ENCODE measurements at regions not wholly inside any gene's neighbourhood (a gene's known extent, or its start where the extent isn't known, plus 50 kb on each side); places are given as distances from the start of the nearest gene placed in this dataset.

GRCh38 chr6:56756219-56756789 is 113.6 kb upstream of the DST start:
- Histone ChIP-seq H3K27me3 (replicated peaks; ENCODE audit: insufficient read depth, low read depth, low read length, poor library complexity) (no peaks in the 10 kb centered on the region), H3K9me3 (ENCODE audit: low read depth, low read length, poor library complexity, severe bottlenecking) (no peaks in the 10 kb centered on the region), H3K4me3 (ENCODE audit: low read depth, low read length, poor library complexity, severe bottlenecking) (no peak overlapping the region), H3K4me1 (ENCODE audit: insufficient read depth, low read length, poor library complexity, severe bottlenecking) (peaks cover 34% of the 10 kb centered on the region), H3K27ac (ENCODE audit: low read depth, low read length, poor library complexity, severe bottlenecking) (no peak overlapping the region), H3K36me3 (ENCODE audit: insufficient read depth, low read length, poor library complexity, severe bottlenecking) (no peaks in the 10 kb centered on the region)
- no peak for DNase-seq (ENCODE audit: low spot score)
- no peak for TF ChIP-seq CTCF (conservative IDR thresholded peaks at IDR 0.05; ENCODE audit: low read depth, low read length)
- no peak for TF ChIP-seq EZH2 (IDR thresholded peaks at IDR 0.05; ENCODE audit: borderline replicate concordance, low read depth, low read length, poor library complexity, severe bottlenecking)
- POLR2A ChIA-PET (ENCODE audit: low non-redundant PET) = no interaction called here
- no TSS peak for BruUV-seq (replicated peaks)
- CTCF ChIA-PET = interaction anchor here (1.2 kb wide), 1 partner anchor 47 kb away, joined by 4 read pairs; no protein-coding TSS in a partner anchor
- intact Hi-C loops (cut with micrococcal nuclease; ENCODE audit: unreplicated experiment) = loop anchor here (5.0 kb wide), 1 partner anchor 119 kb away; no protein-coding TSS in a partner anchor

GRCh38 chr6:56755040-56755439 is 112.4 kb upstream of the DST start:
- POLR2A ChIA-PET (ENCODE audit: low non-redundant PET) = no interaction called here
- intact Hi-C loops (cut with micrococcal nuclease; ENCODE audit: unreplicated experiment) = loop anchor here (5.0 kb wide), 1 partner anchor 118 kb away; no protein-coding TSS in a partner anchor
- no peak for TF ChIP-seq CTCF (conservative IDR thresholded peaks at IDR 0.05; ENCODE audit: low read depth, low read length)

GRCh38 chr6:56753811-56754210 is 111.1 kb upstream of the DST start:
- Histone ChIP-seq H3K9me3 (ENCODE audit: low read depth, low read length, poor library complexity, severe bottlenecking) (no peaks in the 10 kb centered on the region), H3K4me3 (ENCODE audit: low read depth, low read length, poor library complexity, severe bottlenecking) (no peak overlapping the region), H3K27me3 (replicated peaks; ENCODE audit: insufficient read depth, low read depth, low read length, poor library complexity) (no peaks in the 10 kb centered on the region), H3K27ac (ENCODE audit: low read depth, low read length, poor library complexity, severe bottlenecking) (no peak overlapping the region), H3K4me1 (ENCODE audit: insufficient read depth, low read length, poor library complexity, severe bottlenecking) (peaks cover 20% of the 10 kb centered on the region), H3K36me3 (ENCODE audit: insufficient read depth, low read length, poor library complexity, severe bottlenecking) (no peaks in the 10 kb centered on the region)
- TF ChIP-seq EZH2 (IDR thresholded peaks at IDR 0.05; ENCODE audit: borderline replicate concordance, low read depth, low read length, poor library complexity, severe bottlenecking) = no peak
- TF ChIP-seq CTCF (conservative IDR thresholded peaks at IDR 0.05; ENCODE audit: low read depth, low read length) = no peak
- POLR2A ChIA-PET (ENCODE audit: low non-redundant PET) = no interaction called here
- intact Hi-C loops (cut with micrococcal nuclease; ENCODE audit: unreplicated experiment) = loop anchor here (5.0 kb wide), 1 partner anchor 37 kb away; no protein-coding TSS in a partner anchor
- no TSS peak for BruUV-seq (replicated peaks)
- DNase-seq (ENCODE audit: low spot score) = no peak
- CTCF ChIA-PET = no interaction called here

More at GRCh38 chr6:56755040-56755439, 112.4 kb upstream of the DST start:
- Histone ChIP-seq H3K9me3 (ENCODE audit: low read depth, low read length, poor library complexity, severe bottlenecking) (no peaks in the 10 kb centered on the region), H3K27ac (ENCODE audit: low read depth, low read length, poor library complexity, severe bottlenecking) (no peak overlapping the region), H3K27me3 (replicated peaks; ENCODE audit: insufficient read depth, low read depth, low read length, poor library complexity) (no peaks in the 10 kb centered on the region), H3K4me3 (ENCODE audit: low read depth, low read length, poor library complexity, severe bottlenecking) (no peak overlapping the region), H3K36me3 (ENCODE audit: insufficient read depth, low read length, poor library complexity, severe bottlenecking) (no peaks in the 10 kb centered on the region), H3K4me1 (ENCODE audit: insufficient read depth, low read length, poor library complexity, severe bottlenecking) (peaks cover 30% of the 10 kb centered on the region)
- no TSS peak for BruUV-seq (replicated peaks)
- CTCF ChIA-PET = no interaction called here
- no peak for DNase-seq (ENCODE audit: low spot score)
